Breast epithelium (tissue), 4 donors: ENCODE measurements at regions not wholly inside any gene's neighbourhood (a gene's known extent, or its start where the extent isn't known, plus 50 kb on each side); places are given as distances from the start of the nearest gene placed in this dataset.
A peak's percentile ranks its signal among the peaks of the same experiment; 100 is the strongest.
"Not testable (repeated sequence)": the region's sequence is repeated elsewhere in the genome, so short reads cannot be mapped to it uniquely, and the experiment has no call there.

Source experiments
- DNase-seq, 2 donors: peaks; one replicate each; pipeline ENCODE4 v3.0.0-alpha.2; 2019; ENCODE audit warnings: low spot score in 2 of 2
- H3K27ac ChIP-seq, 2 donors: fragments of 200-600 bp; sonication (generic) in 1 of 2; one replicate each; pipeline ENCODE4 v1.5.1; 2016 to 2019; ENCODE audit warnings: mild to moderate bottlenecking in 1 of 2
- H3K27me3 ChIP-seq, 2 donors: fragments of 200-600 bp; sonication (generic) in 1 of 2; one replicate each; pipeline versions ENCODE4 v1.5.1 to v1.6.0; 2017 to 2019; ENCODE audit warnings: control low read depth in 1 of 2, mild to moderate bottlenecking in 1 of 2
- H3K36me3 ChIP-seq: fragments of 200-600 bp; one replicate; pipeline ENCODE4 v1.5.1; 2019
- H3K4me1 ChIP-seq, 2 donors: fragments of 200-600 bp; sonication (generic); one replicate each; pipeline ENCODE4 v1.5.1; 2016 to 2019; ENCODE audit warnings: control low read depth in 1 of 2
- H3K4me3 ChIP-seq, 3 donors: fragments of 200-600 bp; sonication (generic); 1 replicate in 2 of 3; 2 replicates in 1 of 3; pipeline ENCODE4 v1.5.1; 2016 to 2019; ENCODE audit warnings: mild to moderate bottlenecking in 3 of 3, moderate library complexity in 2 of 3
- H3K9me3 ChIP-seq, 2 donors: fragments of 200-600 bp; sonication (generic) in 1 of 2; one replicate each; pipeline ENCODE4 v1.5.1; 2016 to 2019; ENCODE audit warnings: control low read depth in 1 of 2
- CTCF ChIP-seq, 3 donors: fragments of 450-650 bp; IDR thresholded peaks; one replicate each; pipeline ENCODE4 v1.5.1; 2016 to 2017; ENCODE audit warnings: antibody characterized with exemption in 3 of 3, mild to moderate bottlenecking in 3 of 3, moderate library complexity in 3 of 3
- POLR2A ChIP-seq: fragments of 450-650 bp; IDR thresholded peaks from one replicate; pipeline ENCODE4 v1.6.1; 2016; ENCODE audit warnings: antibody characterized with exemption, mild to moderate bottlenecking, moderate library complexity
- POLR2AphosphoS5 ChIP-seq, 3 donors: sonication (generic); formaldehyde crosslinking; IDR thresholded peaks; one replicate each; pipeline ENCODE4 v1.6.1; 2017; ENCODE audit warnings: antibody characterized with exemption in 3 of 3
- intact Hi-C: fragments of 100-400 bp; cut with DNase I; formaldehyde crosslinking; loops from one replicate; pipeline ENCODE4 v1.15.1; 2023; ENCODE audit warnings: low total_unique reads

GRCh38 chr11:128036006-128036405 is 551.4 kb downstream of the ETS1 start:
- Histone ChIP-seq H3K9me3 (no peaks in the 10 kb centered on the region), H3K36me3 (no peaks in the 10 kb centered on the region), H3K4me1 (no peaks in the 10 kb centered on the region), H3K27ac (no peak overlapping the region), H3K27me3 (peaks cover 0 to 14% of the 10 kb centered on the region in 2 donors), H3K4me3 (no peak overlapping the region)
- no peak for DNase-seq
- intact Hi-C loops, result no loop called here
- no peak for TF ChIP-seq POLR2A

DNA sequence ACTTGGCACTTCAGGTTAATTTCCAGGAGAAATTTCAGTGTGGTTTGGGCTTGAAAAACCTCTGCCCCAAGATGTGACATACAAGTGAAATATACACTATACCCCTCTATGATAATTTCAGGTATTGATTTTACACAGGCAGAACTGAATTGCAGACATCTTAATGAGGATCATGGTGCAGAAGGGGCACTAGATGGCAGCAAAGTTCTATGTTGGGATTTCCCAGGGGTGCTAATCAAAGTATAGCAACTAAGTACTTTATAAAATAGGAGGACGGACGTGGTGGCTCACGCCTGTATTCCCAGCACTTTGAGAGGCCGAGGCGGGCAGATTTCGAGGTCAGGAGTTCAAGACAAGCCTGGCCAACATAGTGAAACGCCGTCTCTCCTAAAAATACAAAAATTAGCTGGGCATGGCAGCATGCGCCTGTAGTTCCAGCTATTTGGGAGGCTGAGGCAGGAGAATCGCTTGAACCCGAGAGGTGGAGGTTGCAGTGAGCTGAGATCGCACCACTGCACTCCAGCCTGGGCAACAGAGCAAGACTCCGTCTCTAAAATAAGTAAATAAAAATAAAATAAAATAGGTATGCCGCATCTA is 555.7 kb downstream of the ETS1 start:
- H3K36me3 ChIP-seq, H3K4me1 ChIP-seq, intact Hi-C loops, H3K9me3 ChIP-seq, H3K27me3 ChIP-seq, H3K4me3 ChIP-seq, H3K27ac ChIP-seq: not testable (repeated sequence)
- TF ChIP-seq CTCF (IDR thresholded peaks at IDR 0.05), result peak; percentile 24 to 81 (median 65)
- DNase-seq, result peak in 1 of 2 donors; percentile 43

- Histone ChIP-seq H3K36me3 (no peaks in the 10 kb centered on the region), H3K4me3 (no peak overlapping the region), H3K27me3 (no peaks in the 10 kb centered on the region), H3K4me1 (no peaks in the 10 kb centered on the region), H3K9me3 (no peaks in the 10 kb centered on the region), H3K27ac (no peak overlapping the region)
- TF ChIP-seq POLR2A, result no peak
- TF ChIP-seq CTCF (IDR thresholded peaks at IDR 0.05), result no peak
- no peak for TF ChIP-seq POLR2AphosphoS5 (IDR thresholded peaks at IDR 0.05)
- no peak for DNase-seq
- intact Hi-C loops, result no loop called here
Observed at GRCh38 chr11:128029219-128029722, 558.1 kb downstream of the ETS1 start.

- Histone ChIP-seq H3K4me3 (no peak overlapping the region), H3K36me3 (no peaks in the 10 kb centered on the region), H3K9me3 (no peaks in the 10 kb centered on the region), H3K27ac (no peak overlapping the region), H3K4me1 (no peaks in the 10 kb centered on the region), H3K27me3 (no peaks in the 10 kb centered on the region)
- DNase-seq, result no peak
- intact Hi-C loops, result no loop called here
- TF ChIP-seq POLR2A (no peak), CTCF (IDR thresholded peaks at IDR 0.05) (no peak), POLR2AphosphoS5 (IDR thresholded peaks at IDR 0.05) (no peak)
Observed at GRCh38 chr11:128026596-128026995, 560.8 kb downstream of the ETS1 start.

- Histone ChIP-seq H3K27me3 (no peaks in the 10 kb centered on the region), H3K4me3 (no peak overlapping the region), H3K36me3 (no peaks in the 10 kb centered on the region), H3K9me3 (no peaks in the 10 kb centered on the region), H3K4me1 (no peaks in the 10 kb centered on the region), H3K27ac (no peak overlapping the region)
- DNase-seq, result no peak
- intact Hi-C loops, result no loop called here
- TF ChIP-seq POLR2AphosphoS5 (IDR thresholded peaks at IDR 0.05) (no peak), POLR2A (no peak), CTCF (IDR thresholded peaks at IDR 0.05) (no peak)
Observed at GRCh38 chr11:128022761-128023160, 564.6 kb downstream of the ETS1 start.

DNA sequence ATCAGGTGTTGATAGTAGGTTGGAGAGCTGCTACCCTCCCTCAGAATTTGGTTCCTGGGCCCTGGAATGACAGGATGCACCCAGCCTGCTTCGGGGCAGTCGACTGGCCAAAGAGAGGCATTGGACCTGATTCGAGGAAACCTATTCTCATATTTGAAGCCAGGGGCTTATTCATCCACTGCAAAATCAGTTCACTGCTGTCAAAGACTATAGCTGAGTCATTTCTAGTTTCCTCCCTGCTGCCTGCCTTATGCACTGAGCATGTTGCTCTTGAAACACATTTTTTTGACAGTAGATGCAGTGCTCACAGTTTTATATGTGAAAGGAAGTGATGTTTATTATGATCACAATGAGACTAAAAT is 565.4 kb downstream of the ETS1 start:
- Histone ChIP-seq H3K9me3 (no peaks in the 10 kb centered on the region), H3K4me1 (no peaks in the 10 kb centered on the region), H3K27me3 (no peaks in the 10 kb centered on the region), H3K36me3 (no peaks in the 10 kb centered on the region), H3K27ac (no peak overlapping the region), H3K4me3 (no peak overlapping the region)
- TF ChIP-seq POLR2AphosphoS5 (IDR thresholded peaks at IDR 0.05) (no peak), POLR2A (no peak), CTCF (IDR thresholded peaks at IDR 0.05) (no peak)
- intact Hi-C loops, result no loop called here
- no peak for DNase-seq
